Transverse colon (tissue), 4 donors: ENCODE measurements at regions not wholly inside any gene's neighbourhood (a gene's known extent, or its start where the extent isn't known, plus 50 kb on each side); places are given as distances from the start of the nearest gene placed in this dataset.
A peak's percentile ranks its signal among the peaks of the same experiment; 100 is the strongest.

Experiments used
- DNase-seq: peaks from one replicate; pipeline ENCODE4 v3.0.0-alpha.2; 2019
- H3K27ac ChIP-seq, 4 donors: fragments of 200-600 bp; sonication (generic); 2 replicates each; pipeline ENCODE4 v1.5.1; 2016 to 2018; ENCODE audit warnings: inconsistent platforms in 4 of 4
- H3K27me3 ChIP-seq: fragments of 200-600 bp; sonication (generic); 2 replicates; pipeline ENCODE4 v1.5.1; 2017; ENCODE audit warnings: inconsistent platforms
- H3K36me3 ChIP-seq, 4 donors: fragments of 200-600 bp; sonication (generic); 2 replicates each; pipeline ENCODE4 v1.5.1; 2017 to 2019; ENCODE audit warnings: inconsistent platforms in 4 of 4
- H3K4me1 ChIP-seq, 4 donors: fragments of 200-600 bp; sonication (generic); 2 replicates each; pipeline ENCODE4 v1.5.1; 2017 to 2020; ENCODE audit warnings: inconsistent platforms in 4 of 4
- H3K4me3 ChIP-seq, 4 donors: fragments of 200-600 bp; sonication (generic); 1 replicate in 1 of 4; 2 replicates in 3 of 4; pipeline versions ENCODE4 v1.5.1 to v1.6.1; 2017 to 2019; ENCODE audit warnings: inconsistent platforms in 4 of 4
- H3K9me3 ChIP-seq, 2 donors: fragments of 200-600 bp; sonication (generic); 2 replicates each; pipeline ENCODE4 v1.5.1; 2017 to 2019; ENCODE audit warnings: inconsistent platforms in 2 of 2
- EP300 ChIP-seq: sonication (generic); formaldehyde crosslinking; IDR thresholded peaks from one replicate; pipeline ENCODE4 v1.6.1; 2017; ENCODE audit warnings: antibody characterized with exemption, low read depth
- POLR2A ChIP-seq: fragments of 450-650 bp; IDR thresholded peaks from one replicate; pipeline ENCODE4 v1.6.1; 2016; ENCODE audit warnings: antibody characterized with exemption, mild to moderate bottlenecking, moderate library complexity
- POLR2AphosphoS5 ChIP-seq, 3 donors: sonication (generic); formaldehyde crosslinking; IDR thresholded peaks; one replicate each; pipeline ENCODE4 v1.6.1; 2016; ENCODE audit warnings: antibody characterized with exemption in 3 of 3
- WGBS, 2 donors: methylation state at CpG; one replicate each; pipeline ENCODE4 v1.1.5; 2018; ENCODE audit warnings: low coverage in 1 of 2; 5-methylcytosine and 5-hydroxymethylcytosine counted together
- in situ Hi-C, 4 donors: fragments of 200-750 bp; cut with MboI; loops; one replicate each; pipeline versions ENCODE4 v1.15.0 to v1.15.1; 2017; ENCODE audit warnings: low sequenced_read_pairs in 3 of 4, low pct_ligation_motif_present in 1 of 4, low pct_unique_long_range_greater_than_20kb in 1 of 4
- intact Hi-C: fragments of 100-400 bp; cut with DNase I; formaldehyde crosslinking; loops from one replicate; pipeline ENCODE4 v1.15.1; 2023; ENCODE audit warnings: low total_unique reads
- TF ChIP-seq, protein P1 (sequence below), 5 experiments: fragments of 200-600 bp in 3 of 5; fragments of 450-650 bp in 2 of 5; sonication (generic) in 3 of 5; IDR thresholded peaks; 1 replicate in 2 of 5; 2 replicates in 3 of 5; pipeline ENCODE4 v1.5.1; 2016 to 2017; ENCODE audit warnings: antibody characterized with exemption in 5 of 5, inconsistent platforms in 3 of 5, mild to moderate bottlenecking in 2 of 5, moderate library complexity in 1 of 5

DNA sequence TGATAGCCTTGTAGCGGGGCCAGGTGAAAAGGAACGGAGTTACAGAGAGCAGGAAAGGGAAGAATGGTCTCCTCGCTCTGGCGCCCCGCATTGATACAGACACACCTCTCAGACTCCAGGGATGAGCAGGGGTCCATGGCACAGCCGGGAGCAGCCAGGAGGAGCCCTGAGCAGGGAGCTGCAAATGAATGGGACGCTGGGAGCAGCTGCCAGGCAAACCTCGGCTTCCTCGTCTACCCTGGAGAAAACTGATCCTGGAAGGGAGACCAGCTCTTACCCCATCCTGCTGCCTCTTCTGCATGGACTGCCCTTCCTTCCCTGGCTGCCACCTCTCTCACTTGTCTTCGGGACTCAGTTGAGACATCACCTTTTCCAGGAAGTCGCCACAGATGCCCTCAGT lies 97.3 kb upstream of the MAFB start:
- no peak for DNase-seq
- WGBS, 2 donors: 68 to 86% methylated on average over 4 to 11 of the region's 11 CpGs
- peaks cover 0 to 6% (median 3%) of the 10 kb centered on the region in 4 donors for H3K4me1 ChIP-seq
- peaks cover 0 to 3% of the 10 kb centered on the region in 2 donors for H3K9me3 ChIP-seq
- TF ChIP-seq POLR2A (no peak), EP300 (no peak), POLR2AphosphoS5 (IDR thresholded peaks at IDR 0.05) (no peak)
- TF ChIP-seq, protein P1, sequence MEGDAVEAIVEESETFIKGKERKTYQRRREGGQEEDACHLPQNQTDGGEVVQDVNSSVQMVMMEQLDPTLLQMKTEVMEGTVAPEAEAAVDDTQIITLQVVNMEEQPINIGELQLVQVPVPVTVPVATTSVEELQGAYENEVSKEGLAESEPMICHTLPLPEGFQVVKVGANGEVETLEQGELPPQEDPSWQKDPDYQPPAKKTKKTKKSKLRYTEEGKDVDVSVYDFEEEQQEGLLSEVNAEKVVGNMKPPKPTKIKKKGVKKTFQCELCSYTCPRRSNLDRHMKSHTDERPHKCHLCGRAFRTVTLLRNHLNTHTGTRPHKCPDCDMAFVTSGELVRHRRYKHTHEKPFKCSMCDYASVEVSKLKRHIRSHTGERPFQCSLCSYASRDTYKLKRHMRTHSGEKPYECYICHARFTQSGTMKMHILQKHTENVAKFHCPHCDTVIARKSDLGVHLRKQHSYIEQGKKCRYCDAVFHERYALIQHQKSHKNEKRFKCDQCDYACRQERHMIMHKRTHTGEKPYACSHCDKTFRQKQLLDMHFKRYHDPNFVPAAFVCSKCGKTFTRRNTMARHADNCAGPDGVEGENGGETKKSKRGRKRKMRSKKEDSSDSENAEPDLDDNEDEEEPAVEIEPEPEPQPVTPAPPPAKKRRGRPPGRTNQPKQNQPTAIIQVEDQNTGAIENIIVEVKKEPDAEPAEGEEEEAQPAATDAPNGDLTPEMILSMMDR (IDR thresholded peaks at IDR 0.05): no peak
- intact Hi-C loops (no loop called here), in situ Hi-C loops (no loop called here)
- H3K27ac ChIP-seq: no peak overlapping the region
- no peaks in the 10 kb centered on the region for H3K27me3 ChIP-seq
- H3K4me3 ChIP-seq: no peak overlapping the region
- H3K36me3 ChIP-seq: no peaks in the 10 kb centered on the region

- Histone ChIP-seq H3K36me3 (no peaks in the 10 kb centered on the region), H3K27ac (no peak overlapping the region), H3K4me1 (peaks cover 0 to 6% (median 3%) of the 10 kb centered on the region in 4 donors), H3K27me3 (no peaks in the 10 kb centered on the region), H3K4me3 (no peak overlapping the region), H3K9me3 (peaks cover 0 to 3% of the 10 kb centered on the region in 2 donors)
- DNase-seq: no peak
- in situ Hi-C loops: no loop called here
- TF ChIP-seq POLR2AphosphoS5 (IDR thresholded peaks at IDR 0.05): no peak
- TF ChIP-seq EP300: no peak
- no peak for TF ChIP-seq POLR2A
- TF ChIP-seq, protein P1 (IDR thresholded peaks at IDR 0.05): no peak
- intact Hi-C loops: no loop called here
- 43 to 53% methylated on average over 1 to 5 of the region's 5 CpGs for WGBS, 2 donors
Observed at GRCh38 chr20:40787941-40788340, 98.9 kb upstream of the MAFB start.

DNA sequence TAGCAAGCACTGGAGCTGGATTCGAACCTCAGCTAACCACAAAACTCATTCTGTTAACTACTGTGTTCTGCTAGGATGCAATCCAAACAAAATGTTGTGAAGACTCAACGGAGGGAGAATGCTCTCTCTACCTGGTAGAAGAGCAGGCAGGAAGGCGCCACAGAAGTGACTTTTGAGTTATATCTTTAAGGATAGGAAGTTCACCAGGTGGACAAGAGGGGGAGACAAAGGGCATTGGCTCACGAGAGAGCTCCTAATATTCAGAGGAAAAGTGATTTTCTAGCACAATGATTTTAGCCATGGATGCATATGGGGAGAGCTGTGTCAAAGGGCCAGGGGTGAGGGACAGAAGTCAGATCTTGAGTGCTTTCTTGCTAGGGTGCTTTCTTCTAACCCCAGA lies 108.4 kb upstream of the MAFB start:
- no peaks in the 10 kb centered on the region for H3K4me1 ChIP-seq
- no peak for TF ChIP-seq POLR2AphosphoS5 (IDR thresholded peaks at IDR 0.05)
- TF ChIP-seq, protein P1 (IDR thresholded peaks at IDR 0.05): peak in 3 of 5 experiments; percentile 10 to 46 (median 31)
- H3K36me3 ChIP-seq: no peaks in the 10 kb centered on the region
- no peak for DNase-seq
- no peak overlapping the region for H3K27ac ChIP-seq
- H3K27me3 ChIP-seq: peaks cover 6% of the 10 kb centered on the region
- WGBS, 2 donors: 33 to 45% methylated on average over 2 to 4 of the region's 4 CpGs
- in situ Hi-C loops: no loop called here
- no peaks in the 10 kb centered on the region for H3K9me3 ChIP-seq
- H3K4me3 ChIP-seq: no peak overlapping the region
- intact Hi-C loops: no loop called here

DNA sequence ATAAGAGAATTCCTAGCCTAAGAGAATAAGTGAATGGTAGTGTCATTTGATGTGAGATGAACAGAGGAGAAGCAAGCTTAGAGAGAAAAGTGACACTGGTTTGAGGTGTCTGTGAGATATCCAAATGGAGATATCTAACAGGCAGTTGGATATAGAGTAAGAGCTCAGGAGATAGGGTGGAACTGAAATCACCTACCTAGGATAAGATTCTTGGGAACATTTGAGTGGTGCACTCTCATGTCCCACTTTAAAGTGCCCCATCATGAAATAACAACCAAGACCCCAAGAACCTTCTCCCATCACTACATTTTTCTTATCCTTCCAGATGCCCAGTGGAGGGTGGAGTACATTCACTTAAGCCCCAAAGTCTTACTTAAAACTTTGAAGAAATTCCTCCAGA lies 109.0 kb upstream of the MAFB start:
- no peaks in the 10 kb centered on the region for H3K36me3 ChIP-seq
- no peaks in the 10 kb centered on the region for H3K4me1 ChIP-seq
- H3K27ac ChIP-seq: no peak overlapping the region
- H3K9me3 ChIP-seq: no peaks in the 10 kb centered on the region
- H3K27me3 ChIP-seq: peaks cover 6% of the 10 kb centered on the region
- no peak overlapping the region for H3K4me3 ChIP-seq
- TF ChIP-seq POLR2AphosphoS5 (IDR thresholded peaks at IDR 0.05) (no peak), EP300 (no peak), POLR2A (no peak)
- TF ChIP-seq, protein P1 (IDR thresholded peaks at IDR 0.05): no peak
- DNase-seq: no peak
- intact Hi-C loops: no loop called here
- in situ Hi-C loops: no loop called here
